Gastroesophageal sphincter (tissue), 4 donors: ENCODE measurements at regions not wholly inside any gene's neighbourhood (a gene's known extent, or its start where the extent isn't known, plus 50 kb on each side); places are given as distances from the start of the nearest gene placed in this dataset.

Source experiments
- ATAC-seq: fragments of 150-250 bp; one replicate; pipeline ENCODE4 v1.9.1; 2016; ENCODE audit warnings: mild to moderate bottlenecking, moderate library complexity
- H3K27ac ChIP-seq, 4 donors: fragments of 200-600 bp; sonication (generic) in 3 of 4; 1 replicate in 3 of 4; 2 replicates in 1 of 4; pipeline ENCODE4 v1.5.1; 2016 to 2019
- H3K27me3 ChIP-seq: fragments of 200-600 bp; sonication (generic); one replicate; pipeline ENCODE4 v1.5.1; 2019
- H3K36me3 ChIP-seq, 2 donors: fragments of 200-600 bp; sonication (generic); one replicate each; pipeline ENCODE4 v1.5.1; 2019; ENCODE audit warnings: control low read depth in 1 of 2
- H3K4me1 ChIP-seq, 3 donors: fragments of 200-600 bp; sonication (generic); 1 replicate in 2 of 3; 2 replicates in 1 of 3; pipeline ENCODE4 v1.5.1; 2016 to 2019; ENCODE audit warnings: control low read depth in 2 of 3
- H3K4me3 ChIP-seq, 2 donors: fragments of 200-600 bp; sonication (generic); one replicate each; pipeline ENCODE4 v1.5.1; 2019; ENCODE audit warnings: mild to moderate bottlenecking in 1 of 2, moderate library complexity in 1 of 2
- H3K9me3 ChIP-seq, 3 donors: fragments of 200-600 bp; sonication (generic); one replicate each; pipeline ENCODE4 v1.5.1; 2017 to 2019; ENCODE audit warnings: control low read depth in 2 of 3
- CTCF ChIP-seq, 4 experiments: fragments of 200-600 bp in 2 of 4; fragments of 450-650 bp in 2 of 4; sonication (generic) in 1 of 4; IDR thresholded peaks; one replicate each; pipeline ENCODE4 v1.5.1; 2017 to 2019; ENCODE audit warnings: antibody characterized with exemption in 4 of 4, mild to moderate bottlenecking in 2 of 4, moderate library complexity in 2 of 4
- EP300 ChIP-seq: sonication (generic); formaldehyde crosslinking; IDR thresholded peaks from one replicate; pipeline ENCODE4 v1.6.1; 2017; ENCODE audit warnings: antibody characterized with exemption, mild to moderate bottlenecking
- POLR2A ChIP-seq, 2 donors: fragments of 450-650 bp; IDR thresholded peaks; one replicate each; pipeline ENCODE4 v1.6.1; 2017; ENCODE audit warnings: antibody characterized with exemption in 2 of 2, mild to moderate bottlenecking in 2 of 2, moderate library complexity in 1 of 2
- POLR2AphosphoS5 ChIP-seq: sonication (generic); formaldehyde crosslinking; IDR thresholded peaks from one replicate; pipeline ENCODE4 v1.6.1; 2017; ENCODE audit warnings: antibody characterized with exemption
- WGBS, 2 donors: methylation state at CpG; one replicate each; pipeline ENCODE4 v1.1.5; 2018; ENCODE audit warnings: low coverage in 1 of 2; 5-methylcytosine and 5-hydroxymethylcytosine counted together

DNA sequence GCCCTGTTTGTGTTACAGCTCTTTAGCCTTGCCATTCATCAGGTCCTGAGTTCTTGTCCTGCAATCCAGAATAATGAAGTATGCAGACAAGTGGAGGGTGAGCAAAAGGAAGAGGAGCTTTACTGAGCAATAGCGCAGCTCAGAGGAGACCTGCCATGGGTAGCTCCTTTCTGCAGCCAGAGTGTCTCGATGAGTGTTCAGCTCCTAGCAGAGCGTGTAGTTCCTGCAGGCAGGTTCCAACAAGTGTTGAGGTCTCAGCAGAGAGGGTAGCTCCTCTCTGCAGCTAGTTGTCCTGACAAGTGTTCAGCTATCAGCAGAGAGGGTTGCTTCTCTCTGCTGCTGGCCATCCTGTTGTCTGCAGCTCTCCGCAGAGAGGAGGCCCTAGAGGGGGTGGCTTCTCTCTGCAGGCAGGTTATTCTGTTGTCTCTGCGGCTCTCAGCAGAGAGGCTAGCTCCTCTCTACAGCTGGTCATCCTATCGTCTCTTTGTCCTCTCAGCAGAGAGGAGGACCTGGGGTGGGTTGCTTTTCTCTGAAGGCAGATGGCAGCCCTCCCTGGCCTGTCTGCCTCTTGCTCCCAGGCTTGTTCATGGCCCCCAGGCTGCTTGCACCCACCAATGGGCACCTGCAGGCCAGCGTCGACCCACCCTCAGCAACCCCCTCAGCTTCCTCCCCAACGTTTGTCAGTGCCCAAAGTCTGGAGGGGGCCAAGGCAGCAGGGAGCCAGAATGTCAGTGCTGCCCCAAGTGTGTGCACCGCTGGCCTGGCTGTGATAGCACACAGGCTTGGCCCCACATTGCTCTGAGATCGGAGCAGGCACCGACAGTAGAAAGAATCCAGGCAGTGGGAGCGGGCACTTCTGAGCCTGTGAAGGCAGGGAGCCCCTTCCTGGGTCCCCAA, 112.5 kb upstream of the RUNX3 start:
- Histone ChIP-seq H3K9me3 (peaks cover 0 to 12% (median 0%) of the 10 kb centered on the region in 3 donors), H3K27ac (no peak overlapping the region), H3K36me3 (no peaks in the 10 kb centered on the region), H3K27me3 (peaks cover 44% of the 10 kb centered on the region), H3K4me1 (no peaks in the 10 kb centered on the region), H3K4me3 (no peak overlapping the region)
- no peak for ATAC-seq
- TF ChIP-seq POLR2AphosphoS5, result no peak
- TF ChIP-seq EP300, result no peak
- TF ChIP-seq POLR2A (IDR thresholded peaks at IDR 0.05), result no peak
- no peak for TF ChIP-seq CTCF (IDR thresholded peaks at IDR 0.05)
- 50% methylated on average over 2 of the region's 13 CpGs; no CpG with 5 or more reads in 1 of the 2 donors for WGBS, 2 donors

- Histone ChIP-seq H3K36me3 (no peaks in the 10 kb centered on the region), H3K27me3 (peaks cover 44% of the 10 kb centered on the region), H3K9me3 (peaks cover 0 to 12% (median 0%) of the 10 kb centered on the region in 3 donors), H3K27ac (no peak overlapping the region), H3K4me1 (no peaks in the 10 kb centered on the region), H3K4me3 (no peak overlapping the region)
- WGBS, 2 donors, result 64 to 76% methylated on average over 2 of the region's 4 CpGs
- TF ChIP-seq POLR2A (IDR thresholded peaks at IDR 0.05) (no peak), CTCF (IDR thresholded peaks at IDR 0.05) (no peak), EP300 (no peak), POLR2AphosphoS5 (no peak)
- no peak for ATAC-seq
Measured at GRCh38 chr1:25041916-25042315, 111.8 kb upstream of the RUNX3 start.

DNA sequence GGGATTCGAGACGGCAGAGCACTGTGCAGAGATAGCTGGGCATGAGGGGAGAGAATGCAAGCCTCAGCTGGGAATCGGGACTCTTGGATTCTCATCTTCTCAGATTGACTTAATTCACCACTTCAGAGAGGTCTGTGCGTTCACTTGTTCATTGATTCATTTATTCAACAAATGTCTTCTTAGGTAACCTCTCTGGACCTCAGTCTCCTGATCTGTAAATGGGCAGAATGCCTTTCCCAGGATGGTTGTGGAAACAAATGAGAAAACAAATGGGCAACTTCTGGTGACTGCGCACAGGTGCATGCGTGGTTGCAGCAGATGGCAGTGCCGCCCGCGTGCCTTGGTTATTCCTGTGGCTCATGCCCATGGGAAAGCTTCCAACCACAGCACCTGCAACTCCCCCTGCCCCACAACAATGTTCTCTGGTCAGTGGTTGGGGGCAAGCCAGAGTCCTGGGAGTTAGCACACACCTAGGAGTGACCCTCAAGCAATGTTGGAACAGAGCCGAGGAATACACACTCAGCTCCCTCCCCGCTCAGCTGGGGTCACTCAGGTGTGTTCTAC, 110.1 kb upstream of the RUNX3 start:
- Histone ChIP-seq H3K36me3 (no peaks in the 10 kb centered on the region), H3K9me3 (peaks cover 0 to 12% (median 0%) of the 10 kb centered on the region in 3 donors), H3K4me1 (no peaks in the 10 kb centered on the region), H3K4me3 (no peak overlapping the region), H3K27me3 (peaks cover 44% of the 10 kb centered on the region), H3K27ac (no peak overlapping the region)
- WGBS, 2 donors, result 81 to 87% methylated on average over 6 to 8 of the region's 11 CpGs
- no peak for ATAC-seq
- TF ChIP-seq POLR2A (IDR thresholded peaks at IDR 0.05), result no peak
- TF ChIP-seq POLR2AphosphoS5, result no peak
- TF ChIP-seq EP300, result no peak
- no peak for TF ChIP-seq CTCF (IDR thresholded peaks at IDR 0.05)

DNA sequence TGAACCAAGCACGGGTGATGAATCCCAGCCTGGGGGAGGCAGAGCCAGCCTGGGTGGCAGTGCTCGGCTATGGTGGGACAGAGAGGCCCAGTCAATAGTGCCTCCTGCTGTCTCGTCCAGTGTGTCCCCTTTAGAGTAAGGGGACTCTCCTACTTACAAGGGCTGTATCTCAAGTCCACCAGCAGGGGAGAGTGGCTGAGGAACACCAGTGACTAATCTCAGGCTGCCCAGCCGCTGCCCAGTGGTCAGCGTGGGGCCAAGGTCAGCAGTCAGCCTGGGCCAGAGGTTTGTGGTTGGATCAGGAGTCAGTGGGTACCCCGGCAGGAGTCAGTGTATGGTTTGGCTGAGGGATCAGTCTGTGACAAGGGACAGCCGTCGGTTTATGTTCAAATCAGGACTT, 109.2 kb upstream of the RUNX3 start:
- Histone ChIP-seq H3K36me3 (no peaks in the 10 kb centered on the region), H3K27ac (no peak overlapping the region), H3K27me3 (peaks cover 44% of the 10 kb centered on the region), H3K9me3 (peaks cover 0 to 12% (median 0%) of the 10 kb centered on the region in 3 donors), H3K4me1 (no peaks in the 10 kb centered on the region), H3K4me3 (no peak overlapping the region)
- no peak for ATAC-seq
- TF ChIP-seq EP300, result no peak
- TF ChIP-seq POLR2A (IDR thresholded peaks at IDR 0.05), result no peak
- TF ChIP-seq POLR2AphosphoS5, result no peak
- no peak for TF ChIP-seq CTCF (IDR thresholded peaks at IDR 0.05)
- WGBS, 2 donors, result 82% methylated on average over 2 of the region's 8 CpGs; no CpG with 5 or more reads in 1 of the 2 donors
